Midbrain (tissue), 1 donor: ENCODE measurements at regions not wholly inside any gene's neighbourhood (a gene's known extent, or its start where the extent isn't known, plus 50 kb on each side); places are given as distances from the start of the nearest gene placed in this dataset.
"Not testable (repeated sequence)": the region's sequence is repeated elsewhere in the genome, so short reads cannot be mapped to it uniquely, and the experiment has no call there.

Experiments
- DNase-seq: peaks from one replicate; lab custom pipeline; 2025; lab: John Stamatoyannopoulos, UW

DNA sequence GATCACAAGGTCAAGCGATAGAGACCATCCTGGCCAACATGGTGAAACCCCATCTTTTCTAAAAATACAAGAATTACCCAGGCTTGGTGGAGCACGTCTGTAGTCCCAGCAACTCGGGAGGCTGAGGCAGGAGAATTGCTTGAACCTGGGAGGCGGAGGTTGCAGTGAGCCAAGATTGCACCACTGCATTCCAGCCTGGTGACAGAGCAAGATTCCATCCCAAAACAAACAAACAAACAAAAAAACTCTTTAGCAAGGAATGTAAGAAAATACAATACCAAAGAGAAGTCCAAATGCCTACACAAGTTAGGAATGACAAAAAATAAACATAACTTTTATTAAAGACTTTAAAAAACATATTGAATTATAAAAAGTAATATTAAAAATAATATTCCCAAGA is 462.3 kb downstream of the C12orf50 start:
- not testable (repeated sequence) for DNase-seq

- DNase-seq = no peak
Measured at GRCh38 chr12:87556985-87557384, 472.2 kb downstream of the C12orf50 start.

DNA sequence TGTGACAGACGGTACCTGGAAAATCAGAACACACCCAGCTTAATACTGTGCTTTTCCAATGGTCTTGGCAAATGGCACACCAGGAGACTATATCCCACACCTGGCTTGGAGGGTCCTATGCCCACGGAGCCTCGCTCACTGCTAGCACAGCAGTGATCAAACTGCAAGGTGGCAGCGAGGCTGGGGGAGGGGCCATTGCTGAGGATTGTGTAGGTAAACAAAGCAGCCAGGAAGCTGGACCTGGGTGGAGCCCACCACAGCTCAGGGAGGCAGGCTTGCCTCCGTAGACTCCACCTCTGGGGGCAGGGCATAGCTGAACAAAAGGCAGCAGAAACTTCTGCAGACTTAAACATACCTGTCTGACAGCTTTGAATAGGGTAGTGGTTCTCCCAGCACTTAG is 498.0 kb downstream of the C12orf50 start:
- DNase-seq = not testable (repeated sequence)

DNA sequence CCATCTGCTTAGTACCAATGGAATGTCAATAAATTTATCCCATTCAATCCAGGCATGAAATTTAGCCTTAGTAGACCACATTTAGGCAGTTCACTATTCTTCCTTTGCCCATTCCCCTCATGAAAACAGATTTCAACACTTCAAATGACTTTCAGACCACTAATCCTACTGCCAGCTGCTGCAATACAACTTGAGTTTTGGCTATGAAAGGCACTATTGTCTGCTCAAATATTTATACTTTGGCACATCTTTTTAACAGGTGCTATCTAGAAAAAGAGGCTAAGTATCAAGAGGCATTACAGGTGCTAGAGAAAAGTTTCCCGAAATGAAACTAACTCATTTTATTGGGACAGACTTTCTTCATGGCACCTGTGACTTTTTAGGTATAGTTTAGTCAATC is 499.8 kb downstream of the C12orf50 start:
- no peak for DNase-seq

GRCh38 chr12:87520968-87521367 is 508.2 kb downstream of the C12orf50 start:
- DNase-seq = no peak

DNA sequence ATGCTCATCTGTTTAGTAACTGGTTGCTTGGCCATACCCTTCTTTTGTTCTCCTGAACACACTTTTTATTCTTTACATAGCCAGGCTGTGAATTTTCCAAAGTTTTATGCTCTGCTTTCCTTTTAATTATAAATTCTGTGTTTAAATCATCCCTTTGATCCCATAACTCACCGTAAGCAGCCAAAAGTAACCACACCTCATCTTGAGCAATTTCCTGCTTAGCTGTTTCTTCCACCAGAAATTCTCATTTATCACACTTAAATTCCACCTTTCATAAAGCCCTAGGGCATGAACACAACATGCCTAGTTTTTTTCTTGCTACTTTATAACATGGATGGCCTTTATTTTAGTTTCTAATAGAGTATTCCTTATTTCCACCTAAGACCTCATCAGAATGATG is 510.7 kb downstream of the C12orf50 start:
- no peak for DNase-seq

- DNase-seq = no peak
Measured at GRCh38 chr12:87518036-87518435, 511.2 kb downstream of the C12orf50 start.

GRCh38 chr12:87513536-87514280 is 515.5 kb downstream of the C12orf50 start:
- DNase-seq = no peak

DNA sequence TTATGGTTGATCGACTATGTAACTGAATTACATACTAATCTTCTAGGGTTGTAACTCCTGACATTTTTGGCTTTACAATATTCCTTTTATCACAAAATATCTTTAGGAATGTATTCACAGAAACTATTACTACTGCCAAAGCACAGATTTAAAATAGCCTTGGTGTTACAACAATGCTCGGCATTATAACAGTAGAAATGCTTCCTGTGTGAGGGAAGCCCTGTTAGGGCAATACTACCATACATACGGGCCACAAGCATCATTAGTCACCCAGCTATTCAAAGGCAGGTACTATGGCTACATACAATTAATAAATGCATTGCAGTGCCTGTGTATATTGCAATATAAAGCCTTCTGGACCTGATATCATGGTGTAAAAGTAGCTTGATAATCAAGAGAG is 517.8 kb downstream of the C12orf50 start:
- no peak for DNase-seq

GRCh38 chr12:87509237-87509820 is 519.9 kb downstream of the C12orf50 start:
- no peak for DNase-seq

GRCh38 chr12:87491598-87491997 is 537.6 kb downstream of the C12orf50 start:
- no peak for DNase-seq

- no peak for DNase-seq
Measured at GRCh38 chr12:87491089-87491488, 538.1 kb downstream of the C12orf50 start.

DNA sequence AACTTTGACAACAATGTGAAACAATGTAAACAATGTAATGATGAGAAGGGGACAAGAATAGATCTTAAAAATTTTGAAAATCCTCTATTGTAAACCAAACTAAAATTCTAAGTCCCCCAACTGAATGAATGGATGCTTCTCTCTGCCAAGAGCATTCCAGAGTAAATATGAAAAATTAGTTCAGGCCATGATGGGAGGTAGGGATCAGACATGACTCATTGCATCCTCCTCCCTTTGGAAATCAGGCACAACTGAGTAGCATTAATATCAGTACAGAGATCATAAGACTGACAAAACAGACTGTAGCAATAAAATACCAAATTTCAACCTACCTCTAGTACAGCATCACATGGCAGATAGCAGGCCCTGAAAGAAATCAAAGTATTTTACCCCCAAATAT is 559.9 kb downstream of the C12orf50 start:
- DNase-seq = no peak

DNA sequence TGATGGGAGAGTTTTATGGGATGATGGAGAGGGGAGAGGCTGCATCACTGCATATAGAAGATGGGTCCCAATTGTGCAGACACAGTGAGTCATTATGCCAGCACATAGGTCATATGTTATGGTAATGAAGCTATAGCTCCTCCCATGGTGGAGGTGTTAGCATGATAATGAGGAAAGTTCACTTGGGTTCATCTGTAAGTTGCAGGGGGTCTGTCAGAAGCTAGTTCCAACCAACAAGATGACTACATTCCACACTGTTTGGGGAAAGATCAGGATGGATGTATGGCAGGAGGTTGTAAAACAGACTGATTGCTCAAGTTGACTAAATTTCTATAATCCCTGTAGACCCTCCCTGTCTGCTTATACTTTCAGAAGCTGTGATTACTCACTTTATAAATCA is 561.3 kb downstream of the C12orf50 start:
- no peak for DNase-seq

- DNase-seq = no peak
Measured at GRCh38 chr12:87464565-87464964, 564.6 kb downstream of the C12orf50 start.

GRCh38 chr12:87444039-87444438 is 585.2 kb downstream of the C12orf50 start:
- no peak for DNase-seq

DNA sequence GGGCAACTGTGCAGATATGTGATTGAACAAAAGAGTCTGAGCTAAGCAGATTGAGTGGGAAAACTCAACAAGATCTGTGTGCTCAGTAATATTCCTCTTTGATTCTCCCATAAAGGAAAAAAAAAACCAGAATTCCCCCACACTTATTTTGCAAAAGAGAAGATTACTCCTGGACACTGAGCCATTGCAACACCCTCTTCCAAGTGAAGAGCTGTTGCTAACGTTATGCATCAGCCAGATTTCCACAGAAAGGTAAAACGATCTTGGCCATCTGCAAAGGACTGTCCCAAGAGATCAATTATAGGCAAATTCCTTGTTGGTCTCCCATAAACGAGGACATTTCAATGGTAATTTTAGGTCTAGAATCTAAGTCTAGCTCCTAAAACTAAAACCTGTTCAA is 587.7 kb downstream of the C12orf50 start:
- no peak for DNase-seq

GRCh38 chr12:87439990-87440827 is 589.0 kb downstream of the C12orf50 start:
- no peak for DNase-seq

DNA sequence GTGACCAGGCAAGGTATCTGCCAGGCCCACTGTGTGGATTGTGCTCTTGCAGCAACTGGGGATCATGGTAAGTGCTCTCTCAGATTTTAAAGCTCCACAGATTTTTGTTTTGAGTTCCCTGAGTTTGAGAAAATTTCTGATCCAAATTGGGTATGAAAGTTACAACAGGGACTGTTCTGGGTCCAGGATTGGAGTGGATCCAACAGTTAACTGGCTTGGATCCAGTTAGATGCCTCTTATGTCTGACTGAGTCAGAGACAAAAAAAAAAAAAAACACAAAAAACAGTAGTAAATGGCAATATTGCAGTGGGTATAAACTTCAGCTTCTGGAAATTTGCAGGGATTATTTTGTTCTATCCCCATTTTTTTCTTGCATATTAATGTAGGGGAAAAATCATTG is 598.8 kb downstream of the C12orf50 start:
- no peak for DNase-seq

DNA sequence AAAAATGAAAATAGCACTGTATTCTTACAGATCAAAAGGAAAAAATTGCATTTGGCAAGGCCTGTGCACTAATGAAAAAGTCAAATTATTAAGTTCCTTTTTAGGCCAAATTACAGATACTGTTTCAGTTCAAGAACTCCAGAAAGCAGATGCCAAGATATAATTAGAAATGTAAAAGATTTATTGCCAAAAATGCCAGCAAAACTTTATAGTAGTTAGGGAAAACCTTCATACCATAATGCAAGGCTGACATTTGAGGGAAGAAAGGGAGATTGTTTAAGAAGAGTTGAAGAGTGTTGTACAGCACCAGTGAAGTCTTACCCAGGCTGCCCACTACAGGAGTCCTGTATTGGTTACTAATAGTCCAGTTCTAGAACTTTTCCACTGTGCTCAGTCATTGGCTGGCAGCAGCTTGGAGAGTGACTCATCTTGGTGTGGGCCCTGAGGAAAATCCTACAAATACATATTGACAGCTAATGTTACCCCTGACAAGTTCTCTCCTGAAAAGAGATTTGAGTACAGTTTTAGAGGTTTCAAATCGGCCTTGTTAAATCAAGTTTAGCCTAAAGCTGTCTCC is 600.4 kb downstream of the C12orf50 start:
- DNase-seq = no peak

- DNase-seq = no peak
Measured at GRCh38 chr12:87427770-87428169, 601.4 kb downstream of the C12orf50 start.

GRCh38 chr12:87425942-87426554 is 603.2 kb downstream of the C12orf50 start:
- no peak for DNase-seq
